Stimulated activated naive CD8-positive, alpha-beta T cell treated with anti-CD3 and anti-CD28 coated beads, Interleukin-15, Interleukin-2, amounts not matched to agents 100 U/mL and 50 U/mL, for 24 hours (primary cell): ENCODE measurements at regions not wholly inside any gene's neighbourhood (a gene's known extent, or its start where the extent isn't known, plus 50 kb on each side); places are given as distances from the start of the nearest gene placed in this dataset.
"Not testable (repeated sequence)": the region's sequence is repeated elsewhere in the genome, so short reads cannot be mapped to it uniquely, and the experiment has no call there.

ENCODE experiments used
- ATAC-seq: fragments of 150-1000 bp; cut with Tn5 transposase; one replicate; pipeline ENCODE4 v1.10.0; 2021
- DNase-seq: peaks from one replicate; pipeline ENCODE4 v3.0.0; 2021

- DNase-seq, ATAC-seq: not testable (repeated sequence)
Measured at GRCh38 chr6:49274809-49275769, 188.0 kb downstream of the MMUT start.

- DNase-seq = no peak
Measured at GRCh38 chr6:49269190-49269589, 193.9 kb downstream of the MMUT start.

GRCh38 chr6:49264909-49265308 is 198.1 kb downstream of the MMUT start:
- DNase-seq = no peak
- no peak for ATAC-seq

More at GRCh38 chr6:49269190-49269589, 193.9 kb downstream of the MMUT start:
- no peak for ATAC-seq

- ATAC-seq (no peak), DNase-seq (no peak)
Measured at GRCh38 chr6:49264496-49264895, 198.6 kb downstream of the MMUT start.

GRCh38 chr6:49257549-49257948 is 205.5 kb downstream of the MMUT start:
- no peak for DNase-seq
- no peak for ATAC-seq

GRCh38 chr6:49255335-49255734 is 207.7 kb downstream of the MMUT start:
- ATAC-seq = no peak
- DNase-seq = no peak

- DNase-seq = no peak
- no peak for ATAC-seq
Measured at GRCh38 chr6:49252901-49253300, 210.2 kb downstream of the MMUT start.

- ATAC-seq (no peak), DNase-seq (no peak)
Measured at GRCh38 chr6:49233483-49233882, 229.6 kb downstream of the MMUT start.

GRCh38 chr6:49225471-49225870 is 237.6 kb downstream of the MMUT start:
- ATAC-seq (no peak), DNase-seq (no peak)

GRCh38 chr6:49220293-49220692 is 242.8 kb downstream of the MMUT start:
- no peak for ATAC-seq
- no peak for DNase-seq

- DNase-seq = no peak
- no peak for ATAC-seq
Measured at GRCh38 chr6:49205526-49205925, 257.5 kb downstream of the MMUT start.

- ATAC-seq = no peak
- DNase-seq = no peak
Measured at GRCh38 chr6:49202924-49203536, 260.0 kb downstream of the MMUT start.

- DNase-seq (no peak), ATAC-seq (no peak)
Measured at GRCh38 chr6:49198015-49198414, 265.0 kb downstream of the MMUT start.

GRCh38 chr6:49162379-49162778 is 300.7 kb downstream of the MMUT start:
- DNase-seq, ATAC-seq: not testable (repeated sequence)

GRCh38 chr6:49155316-49155715 is 307.7 kb downstream of the MMUT start:
- ATAC-seq = no peak
- DNase-seq = no peak

- no peak for ATAC-seq
- no peak for DNase-seq
Measured at GRCh38 chr6:49151957-49152356, 311.1 kb downstream of the MMUT start.

GRCh38 chr6:49151461-49151860 is 311.6 kb downstream of the MMUT start:
- DNase-seq (no peak), ATAC-seq (no peak)

- ATAC-seq (no peak), DNase-seq (no peak)
Measured at GRCh38 chr6:49151033-49151432, 312.0 kb downstream of the MMUT start.

GRCh38 chr6:49145280-49145679 is 317.8 kb downstream of the MMUT start:
- no peak for ATAC-seq
- no peak for DNase-seq

- DNase-seq (no peak), ATAC-seq (no peak)
Measured at GRCh38 chr6:49142421-49143151, 320.5 kb downstream of the MMUT start.

- ATAC-seq = no peak
Measured at GRCh38 chr6:49121970-49122369, 341.1 kb downstream of the MMUT start.

GRCh38 chr6:49118478-49118877 is 344.6 kb downstream of the MMUT start:
- no peak for ATAC-seq
- DNase-seq = no peak

More at GRCh38 chr6:49121970-49122369, 341.1 kb downstream of the MMUT start:
- DNase-seq = no peak

GRCh38 chr6:49110916-49111315 is 352.1 kb downstream of the MMUT start:
- ATAC-seq = no peak
- DNase-seq = no peak
